ENCODE measurements at regions not wholly inside any gene's neighbourhood (a gene's known extent, or its start where the extent isn't known, plus 50 kb on each side); places are given as distances from the start of the nearest gene placed in this dataset.

GRCh38 chr11:92656783-92657182, 312.7 kb upstream of the MTNR1B start:
- Mint-ChIP-seq H3K27ac (no peak overlapping the region), H3K36me3 (ENCODE audit: low read depth) (no peaks in the 10 kb centered on the region), H3K27me3 (no peaks in the 10 kb centered on the region), H3K9me3 (peaks cover 2% of the 10 kb centered on the region), H3K4me3 (no peak overlapping the region), H3K4me1 (no peaks in the 10 kb centered on the region)
- POLR2A ChIA-PET: no interaction called here
- CTCF ChIA-PET: no interaction called here
- DNase-seq: no peak

GRCh38 chr11:92657226-92657625, 312.2 kb upstream of the MTNR1B start:
- ChIA-PET CTCF (no interaction called here), POLR2A (no interaction called here)
- DNase-seq: no peak
- H3K4me3 Mint-ChIP-seq: no peak overlapping the region
- H3K9me3 Mint-ChIP-seq: peaks cover 2% of the 10 kb centered on the region
- H3K27ac Mint-ChIP-seq: no peak overlapping the region
- no peaks in the 10 kb centered on the region for H3K4me1 Mint-ChIP-seq
- no peaks in the 10 kb centered on the region for H3K27me3 Mint-ChIP-seq
- H3K36me3 Mint-ChIP-seq (ENCODE audit: low read depth): no peaks in the 10 kb centered on the region

DNA sequence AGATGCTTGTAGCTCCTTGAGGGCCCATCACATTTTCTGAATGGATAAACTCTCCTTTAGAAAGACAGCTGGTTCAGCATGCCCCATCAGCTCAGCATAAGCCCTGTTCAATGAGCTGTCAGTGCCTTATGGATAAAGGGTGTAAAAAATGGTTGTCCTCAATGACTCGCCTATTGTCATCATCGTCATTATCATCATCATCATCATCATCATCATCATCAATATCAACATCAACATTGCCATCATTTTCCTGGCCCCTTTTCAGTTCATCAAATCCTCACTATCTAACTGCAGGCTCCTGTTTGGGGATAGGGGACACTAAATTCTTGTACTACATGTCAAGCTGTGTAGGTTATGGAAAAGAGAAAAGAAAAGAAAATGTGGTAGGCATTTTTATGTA, 310.7 kb upstream of the MTNR1B start:
- POLR2A ChIA-PET: no interaction called here
- H3K36me3 Mint-ChIP-seq (ENCODE audit: low read depth): no peaks in the 10 kb centered on the region
- H3K27me3 Mint-ChIP-seq: no peaks in the 10 kb centered on the region
- CTCF ChIA-PET: no interaction called here
- H3K9me3 Mint-ChIP-seq: peaks cover 2% of the 10 kb centered on the region
- no peaks in the 10 kb centered on the region for H3K4me1 Mint-ChIP-seq
- no peak overlapping the region for H3K27ac Mint-ChIP-seq
- DNase-seq: no peak
- no peak overlapping the region for H3K4me3 Mint-ChIP-seq

GRCh38 chr11:92659793-92660192, 309.7 kb upstream of the MTNR1B start:
- POLR2A ChIA-PET: no interaction called here
- CTCF ChIA-PET: no interaction called here
- Mint-ChIP-seq H3K27ac (no peak overlapping the region), H3K9me3 (peaks cover 2% of the 10 kb centered on the region), H3K27me3 (no peaks in the 10 kb centered on the region), H3K4me1 (no peaks in the 10 kb centered on the region), H3K4me3 (no peak overlapping the region), H3K36me3 (ENCODE audit: low read depth) (no peaks in the 10 kb centered on the region)
- DNase-seq: no peak

GRCh38 chr11:92662601-92663360, 306.7 kb upstream of the MTNR1B start:
- ChIA-PET CTCF (no interaction called here), POLR2A (no interaction called here)
- no peak for DNase-seq
- Mint-ChIP-seq H3K27ac (no peak overlapping the region), H3K4me3 (no peak overlapping the region), H3K4me1 (no peaks in the 10 kb centered on the region), H3K9me3 (peaks cover 8% of the 10 kb centered on the region), H3K36me3 (ENCODE audit: low read depth) (no peaks in the 10 kb centered on the region), H3K27me3 (no peaks in the 10 kb centered on the region)

DNA sequence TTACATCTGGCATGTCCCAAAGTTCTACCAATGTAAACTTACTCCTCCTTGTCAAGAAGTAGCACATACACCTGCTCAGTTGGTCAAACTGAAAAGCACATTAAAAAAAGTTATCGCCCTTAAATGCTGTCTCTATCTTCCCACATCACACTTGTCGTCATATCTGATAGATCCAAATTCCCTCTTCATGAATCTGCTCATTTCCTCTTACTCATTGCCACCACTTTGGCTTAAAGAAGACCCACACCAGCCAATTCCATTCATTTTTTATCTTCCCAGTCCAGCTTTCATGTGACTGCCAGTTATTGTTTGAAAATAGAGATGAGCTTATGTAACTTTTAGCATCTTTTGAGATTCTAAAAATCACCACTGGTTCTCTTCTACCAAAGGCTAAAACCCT, 305.9 kb upstream of the MTNR1B start:
- ChIA-PET CTCF (no interaction called here), POLR2A (no interaction called here)
- Mint-ChIP-seq H3K27ac (no peak overlapping the region), H3K27me3 (no peaks in the 10 kb centered on the region), H3K4me3 (no peak overlapping the region), H3K36me3 (ENCODE audit: low read depth) (no peaks in the 10 kb centered on the region), H3K9me3 (peaks cover 8% of the 10 kb centered on the region), H3K4me1 (no peaks in the 10 kb centered on the region)
- no peak for DNase-seq

DNA sequence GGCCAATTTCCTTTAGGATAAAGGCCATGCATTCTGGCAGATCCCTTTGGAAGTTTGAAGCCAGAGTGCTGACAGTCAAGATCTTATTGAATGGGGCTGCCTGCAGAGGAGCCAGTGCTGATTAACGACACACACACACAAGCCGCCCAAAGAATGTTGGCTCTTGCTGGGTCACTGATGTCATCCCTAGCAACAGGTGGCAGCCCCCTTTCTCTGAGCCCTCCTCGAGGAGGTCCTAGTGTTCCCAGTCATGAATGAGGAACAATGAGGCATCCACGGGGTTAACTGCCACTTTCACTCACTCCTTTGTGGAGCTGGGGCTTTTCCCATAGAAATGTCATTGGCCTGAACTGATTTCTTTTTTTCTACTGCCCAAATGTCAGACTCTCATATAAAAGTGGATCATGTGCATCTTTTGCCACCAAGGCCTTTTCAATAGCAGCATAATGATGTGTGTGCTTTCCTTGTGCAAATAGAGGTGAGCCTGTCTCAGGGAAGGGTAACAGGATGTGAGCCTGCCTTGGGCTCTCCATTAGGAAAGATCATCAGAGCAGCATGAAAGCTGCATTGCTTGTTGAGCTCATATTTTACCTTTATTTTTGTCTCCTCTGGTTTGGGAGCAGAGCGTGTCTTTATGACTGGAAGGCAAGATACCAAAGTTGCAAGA, 301.8 kb upstream of the MTNR1B start:
- Mint-ChIP-seq H3K4me3 (no peak overlapping the region), H3K9me3 (peaks cover 8% of the 10 kb centered on the region), H3K36me3 (ENCODE audit: low read depth) (no peaks in the 10 kb centered on the region), H3K27ac (no peak overlapping the region), H3K4me1 (no peaks in the 10 kb centered on the region), H3K27me3 (no peaks in the 10 kb centered on the region)
- CTCF ChIA-PET: no interaction called here
- DNase-seq: no peak
- POLR2A ChIA-PET: no interaction called here

GRCh38 chr11:92670308-92670890, 299.1 kb upstream of the MTNR1B start:
- CTCF ChIA-PET: no interaction called here
- Mint-ChIP-seq H3K4me1 (no peaks in the 10 kb centered on the region), H3K4me3 (no peak overlapping the region)

DNA sequence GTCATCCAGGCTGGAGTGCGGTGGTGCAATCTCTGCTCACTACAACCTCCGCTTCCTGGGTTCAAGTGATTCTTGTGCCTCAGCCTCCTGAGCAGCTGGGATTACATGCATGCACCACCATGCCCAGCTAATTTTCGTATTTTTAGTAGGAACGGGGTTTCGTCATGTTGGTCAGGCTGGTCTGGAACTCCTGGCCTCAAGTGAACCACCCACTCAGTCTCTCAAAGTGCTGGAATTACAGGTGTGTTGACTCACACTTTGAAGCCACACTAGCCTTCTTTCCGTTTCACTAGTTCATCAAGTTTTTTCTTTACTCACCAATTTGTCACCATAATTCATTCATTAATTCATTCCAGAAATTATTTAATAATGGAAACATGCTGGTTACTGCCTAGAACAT, 298.4 kb upstream of the MTNR1B start:
- no peaks in the 10 kb centered on the region for H3K36me3 Mint-ChIP-seq (ENCODE audit: low read depth)
- peaks cover 5% of the 10 kb centered on the region for H3K9me3 Mint-ChIP-seq
- no peaks in the 10 kb centered on the region for H3K27me3 Mint-ChIP-seq
- H3K4me1 Mint-ChIP-seq: no peaks in the 10 kb centered on the region
- no peak overlapping the region for H3K27ac Mint-ChIP-seq
- CTCF ChIA-PET: no interaction called here
- DNase-seq: no peak
- no peak overlapping the region for H3K4me3 Mint-ChIP-seq
- POLR2A ChIA-PET: no interaction called here

More at GRCh38 chr11:92670308-92670890, 299.1 kb upstream of the MTNR1B start:
- Mint-ChIP-seq H3K27ac (no peak overlapping the region), H3K27me3 (no peaks in the 10 kb centered on the region), H3K36me3 (ENCODE audit: low read depth) (no peaks in the 10 kb centered on the region), H3K9me3 (peaks cover 5% of the 10 kb centered on the region)
- DNase-seq: no peak
- POLR2A ChIA-PET: no interaction called here

DNA sequence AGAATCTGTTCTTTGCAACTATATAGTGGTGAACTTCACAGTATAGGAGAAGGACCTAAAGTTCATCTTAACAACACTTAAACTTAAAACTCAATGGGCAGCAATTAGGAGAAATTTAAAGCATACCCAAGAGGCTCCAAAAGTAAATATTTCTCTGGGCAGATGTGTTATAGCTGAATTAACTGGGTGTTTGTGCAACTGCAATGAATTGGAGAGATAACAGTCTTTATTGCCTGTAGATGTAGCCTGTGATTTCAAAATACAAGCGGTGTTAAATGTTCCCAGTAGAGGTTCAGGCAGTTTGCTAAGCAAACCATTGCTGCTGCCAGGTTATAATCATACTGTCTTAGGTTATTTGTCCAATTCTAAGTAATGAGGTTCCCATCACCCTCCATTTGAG, 294.1 kb upstream of the MTNR1B start:
- Mint-ChIP-seq H3K4me3 (no peak overlapping the region), H3K27me3 (no peaks in the 10 kb centered on the region), H3K4me1 (no peaks in the 10 kb centered on the region), H3K27ac (no peak overlapping the region), H3K36me3 (ENCODE audit: low read depth) (no peaks in the 10 kb centered on the region), H3K9me3 (no peaks in the 10 kb centered on the region)
- ChIA-PET POLR2A (no interaction called here), CTCF (no interaction called here)
- DNase-seq: no peak

DNA sequence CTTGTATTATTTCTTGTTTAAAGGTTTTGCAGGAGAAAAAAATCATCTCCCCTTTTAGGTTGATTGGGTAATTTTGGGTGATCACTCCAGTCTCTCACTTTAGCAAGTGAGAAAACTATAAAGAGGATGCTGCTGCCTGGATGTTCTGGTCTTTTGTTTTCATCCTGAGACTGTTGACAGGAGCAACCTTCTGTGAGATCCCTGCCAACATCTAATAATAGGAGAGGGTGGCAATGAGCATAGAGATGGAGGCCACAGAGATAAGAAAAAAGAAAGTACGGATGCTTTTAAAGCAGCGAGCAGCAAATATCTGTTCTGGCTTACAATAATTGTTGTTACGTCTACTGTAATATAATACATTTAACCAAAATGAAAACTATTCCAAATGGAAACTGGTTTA, 293.6 kb upstream of the MTNR1B start:
- H3K27ac Mint-ChIP-seq: no peak overlapping the region
- CTCF ChIA-PET: no interaction called here
- no peaks in the 10 kb centered on the region for H3K36me3 Mint-ChIP-seq (ENCODE audit: low read depth)
- no peak overlapping the region for H3K4me3 Mint-ChIP-seq
- POLR2A ChIA-PET: no interaction called here
- no peaks in the 10 kb centered on the region for H3K4me1 Mint-ChIP-seq
- H3K27me3 Mint-ChIP-seq: no peaks in the 10 kb centered on the region
- H3K9me3 Mint-ChIP-seq: no peaks in the 10 kb centered on the region
- DNase-seq: no peak

DNA sequence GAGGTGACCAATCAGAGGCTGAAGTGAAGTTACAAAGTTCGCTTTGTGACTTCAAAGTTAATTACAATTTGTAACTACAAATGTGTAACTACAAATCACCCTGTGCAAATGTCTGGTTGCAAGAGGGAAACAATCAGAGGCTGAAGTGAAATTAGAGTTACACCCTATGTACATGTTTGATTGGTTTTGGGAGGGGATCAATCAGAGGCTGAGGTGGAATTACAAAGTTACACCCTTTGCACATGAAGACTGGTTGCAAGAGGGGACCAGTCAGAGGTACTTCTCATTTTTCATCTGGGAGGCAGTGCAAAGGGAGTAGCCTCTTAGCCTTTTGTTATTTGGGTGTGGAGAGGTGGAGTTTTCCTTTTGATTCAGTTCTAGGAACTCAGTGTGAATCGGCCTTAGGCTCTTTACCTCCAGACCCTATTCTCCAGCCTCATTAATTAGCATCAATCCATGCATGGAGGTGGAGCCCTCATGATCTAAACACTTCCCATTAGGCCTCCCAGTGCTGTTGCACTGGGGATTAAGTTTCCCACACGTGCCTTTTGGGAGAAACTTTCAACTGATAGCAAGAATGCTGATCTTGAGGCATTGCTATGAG, 291.3 kb upstream of the MTNR1B start:
- Mint-ChIP-seq H3K36me3 (ENCODE audit: low read depth) (no peaks in the 10 kb centered on the region), H3K27me3 (no peaks in the 10 kb centered on the region), H3K4me1 (no peaks in the 10 kb centered on the region), H3K9me3 (no peaks in the 10 kb centered on the region), H3K27ac (no peak overlapping the region), H3K4me3 (no peak overlapping the region)
- CTCF ChIA-PET: no interaction called here
- no peak for DNase-seq
- POLR2A ChIA-PET: no interaction called here

GRCh38 chr11:92681586-92681985, 287.9 kb upstream of the MTNR1B start:
- ChIA-PET POLR2A (no interaction called here), CTCF (no interaction called here)
- DNase-seq: no peak
- no peaks in the 10 kb centered on the region for H3K27me3 Mint-ChIP-seq
- no peaks in the 10 kb centered on the region for H3K9me3 Mint-ChIP-seq
- H3K4me3 Mint-ChIP-seq: no peak overlapping the region
- no peaks in the 10 kb centered on the region for H3K36me3 Mint-ChIP-seq (ENCODE audit: low read depth)
- H3K27ac Mint-ChIP-seq: no peak overlapping the region
- no peaks in the 10 kb centered on the region for H3K4me1 Mint-ChIP-seq

DNA sequence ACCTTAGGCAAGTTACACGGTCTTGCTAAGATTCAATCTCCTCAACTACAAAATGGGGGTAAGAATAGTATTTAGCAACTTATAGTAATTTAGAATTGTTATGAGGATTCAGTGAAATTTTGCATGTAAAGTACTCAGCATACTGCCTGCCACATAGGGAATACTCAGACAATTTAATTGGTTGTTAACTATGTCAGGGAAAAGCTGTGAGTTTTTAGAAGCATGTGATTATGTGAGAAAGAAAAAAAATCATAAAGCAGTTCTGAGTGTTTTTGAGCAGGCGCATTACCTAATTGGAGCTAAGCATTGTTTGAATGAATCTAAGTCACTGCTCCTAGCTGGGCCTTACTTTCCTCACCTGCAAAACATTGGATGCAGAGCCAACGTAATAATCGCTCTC, 287.3 kb upstream of the MTNR1B start:
- no peak overlapping the region for H3K27ac Mint-ChIP-seq
- H3K27me3 Mint-ChIP-seq: no peaks in the 10 kb centered on the region
- DNase-seq: no peak
- ChIA-PET POLR2A (no interaction called here), CTCF (no interaction called here)
- no peaks in the 10 kb centered on the region for H3K36me3 Mint-ChIP-seq (ENCODE audit: low read depth)
- H3K4me3 Mint-ChIP-seq: no peak overlapping the region
- H3K4me1 Mint-ChIP-seq: no peaks in the 10 kb centered on the region
- no peaks in the 10 kb centered on the region for H3K9me3 Mint-ChIP-seq
